ENCODE measurements at regions not wholly inside any gene's neighbourhood (a gene's known extent, or its start where the extent isn't known, plus 50 kb on each side); places are given as distances from the start of the nearest gene placed in this dataset.

GRCh38 chr9:90394871-90395270, 247.8 kb downstream of the DIRAS2 start:
- no peaks in the 10 kb centered on the region for H3K9me3 ChIP-seq (ENCODE audit: low read length)
- no peaks in the 10 kb centered on the region for H3K9me2 ChIP-seq (ENCODE audit: insufficient read depth, low read length)
- no peak overlapping the region for H3K27ac ChIP-seq (ENCODE audit: low read length)
- no peaks in the 10 kb centered on the region for H3K27me3 ChIP-seq (ENCODE audit: insufficient read depth, low read depth, low read length)
- H3K4me3 ChIP-seq (ENCODE audit: low read length), result no peak overlapping the region
- H2AFZ ChIP-seq (ENCODE audit: low read depth, low read length), result no peak overlapping the region
- no peaks in the 10 kb centered on the region for H3K79me2 ChIP-seq (replicated peaks; ENCODE audit: insufficient read depth, low read length)
- no peaks in the 10 kb centered on the region for H3F3A ChIP-seq (ENCODE audit: insufficient read depth, low read length, poor library complexity, severe bottlenecking)
- no peak overlapping the region for H3K4me2 ChIP-seq (ENCODE audit: low read length)
- H3K36me3 ChIP-seq (ENCODE audit: insufficient read depth, low read length), result no peaks in the 10 kb centered on the region
- no peaks in the 10 kb centered on the region for H4K20me1 ChIP-seq (ENCODE audit: insufficient read depth)
- H3K9ac ChIP-seq (ENCODE audit: low read length), result no peak overlapping the region
- TF ChIP-seq TAF1 (IDR thresholded peaks at IDR 0.05; ENCODE audit: low read depth), result no peak
- TF ChIP-seq SMC3 (conservative IDR thresholded peaks at IDR 0.05; ENCODE audit: poor library complexity), result no peak
- TF ChIP-seq MXI1 (conservative IDR thresholded peaks at IDR 0.05; ENCODE audit: poor library complexity, severe bottlenecking), result no peak
- TF ChIP-seq RAD21 (conservative IDR thresholded peaks at IDR 0.05), result no peak

GRCh38 chr9:90400091-90400490, 242.5 kb downstream of the DIRAS2 start:
- H2AFZ ChIP-seq (ENCODE audit: low read depth, low read length), result no peak overlapping the region

DNA sequence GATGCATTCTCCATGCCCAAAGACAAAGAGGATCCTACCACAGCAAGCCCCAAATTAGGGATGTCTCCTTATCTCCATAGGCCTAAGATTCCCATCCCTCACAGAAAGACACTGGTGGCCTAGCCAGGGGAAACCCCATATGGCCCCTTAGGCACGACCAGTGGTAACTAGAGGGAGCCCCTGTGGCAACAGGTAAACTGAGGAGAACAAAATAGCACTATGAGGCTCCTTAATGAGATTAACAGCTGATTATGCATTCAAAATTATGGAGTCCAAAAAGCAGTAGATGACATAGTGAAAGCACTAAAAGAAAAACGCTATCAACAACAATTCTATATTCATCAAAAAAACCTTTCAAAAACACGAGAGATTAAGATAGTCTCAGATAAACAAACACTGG, 234.0 kb downstream of the DIRAS2 start:
- Histone ChIP-seq H2AFZ (ENCODE audit: low read depth, low read length) (no peak overlapping the region), H3F3A (ENCODE audit: insufficient read depth, low read length, poor library complexity, severe bottlenecking) (no peaks in the 10 kb centered on the region), H3K36me3 (ENCODE audit: insufficient read depth, low read length) (no peaks in the 10 kb centered on the region), H3K27me3 (ENCODE audit: insufficient read depth, low read depth, low read length) (no peaks in the 10 kb centered on the region), H3K79me2 (replicated peaks; ENCODE audit: insufficient read depth, low read length) (no peaks in the 10 kb centered on the region), H3K4me3 (ENCODE audit: low read length) (no peak overlapping the region), H3K9me3 (ENCODE audit: low read length) (peaks cover 4% of the 10 kb centered on the region), H3K4me2 (ENCODE audit: low read length) (no peak overlapping the region), H4K20me1 (ENCODE audit: insufficient read depth) (no peaks in the 10 kb centered on the region), H3K27ac (ENCODE audit: low read length) (no peak overlapping the region), H3K9ac (ENCODE audit: low read length) (no peak overlapping the region), H3K9me2 (ENCODE audit: insufficient read depth, low read length) (no peaks in the 10 kb centered on the region)
- TF ChIP-seq SMC3 (conservative IDR thresholded peaks at IDR 0.05; ENCODE audit: poor library complexity) (no peak), EP300 (conservative IDR thresholded peaks at IDR 0.05; ENCODE audit: poor library complexity, severe bottlenecking) (no peak), RAD21 (conservative IDR thresholded peaks at IDR 0.05) (no peak), REST (IDR thresholded peaks at IDR 0.05; ENCODE audit: borderline replicate concordance) (no peak), TAF1 (IDR thresholded peaks at IDR 0.05; ENCODE audit: low read depth) (no peak), CTCF (IDR thresholded peaks at IDR 0.05; ENCODE audit: poor library complexity, severe bottlenecking) (no peak), EZH2 (IDR thresholded peaks at IDR 0.05; ENCODE audit: borderline replicate concordance, insufficient read depth, low read length, poor library complexity, severe bottlenecking) (no peak), POLR2AphosphoS5 (IDR thresholded peaks at IDR 0.05) (no peak), MXI1 (conservative IDR thresholded peaks at IDR 0.05; ENCODE audit: poor library complexity, severe bottlenecking) (no peak)

More at GRCh38 chr9:90400091-90400490, 242.5 kb downstream of the DIRAS2 start:
- H3K27me3 ChIP-seq (ENCODE audit: insufficient read depth, low read depth, low read length), result no peaks in the 10 kb centered on the region
- no peaks in the 10 kb centered on the region for H3K9me2 ChIP-seq (ENCODE audit: insufficient read depth, low read length)
- no peaks in the 10 kb centered on the region for H3K79me2 ChIP-seq (replicated peaks; ENCODE audit: insufficient read depth, low read length)
- TF ChIP-seq POLR2AphosphoS5 (IDR thresholded peaks at IDR 0.05), result no peak
- no peak overlapping the region for H3K4me3 ChIP-seq (ENCODE audit: low read length)
- no peak overlapping the region for H3K4me2 ChIP-seq (ENCODE audit: low read length)
- no peak overlapping the region for H3K9ac ChIP-seq (ENCODE audit: low read length)
- H3F3A ChIP-seq (ENCODE audit: insufficient read depth, low read length, poor library complexity, severe bottlenecking), result no peaks in the 10 kb centered on the region
- H3K36me3 ChIP-seq (ENCODE audit: insufficient read depth, low read length), result no peaks in the 10 kb centered on the region
- H4K20me1 ChIP-seq (ENCODE audit: insufficient read depth), result no peaks in the 10 kb centered on the region
- H3K27ac ChIP-seq (ENCODE audit: low read length), result no peak overlapping the region
- H3K9me3 ChIP-seq (ENCODE audit: low read length), result no peaks in the 10 kb centered on the region
